ENCODE measurements at regions not wholly inside any gene's neighbourhood (a gene's known extent, or its start where the extent isn't known, plus 50 kb on each side); places are given as distances from the start of the nearest gene placed in this dataset.

GRCh38 chr4:152037435-152037834 lies 276.6 kb upstream of the GATB start:
- TF ChIP-seq ZNF585B (tag by site-specific recombination; IDR thresholded peaks at IDR 0.05), result no peak
- TF ChIP-seq HOXA7 (CRISPR knock-in tag; IDR thresholded peaks at IDR 0.05; ENCODE audit: borderline replicate concordance), result no peak
- TF ChIP-seq, protein P1, sequence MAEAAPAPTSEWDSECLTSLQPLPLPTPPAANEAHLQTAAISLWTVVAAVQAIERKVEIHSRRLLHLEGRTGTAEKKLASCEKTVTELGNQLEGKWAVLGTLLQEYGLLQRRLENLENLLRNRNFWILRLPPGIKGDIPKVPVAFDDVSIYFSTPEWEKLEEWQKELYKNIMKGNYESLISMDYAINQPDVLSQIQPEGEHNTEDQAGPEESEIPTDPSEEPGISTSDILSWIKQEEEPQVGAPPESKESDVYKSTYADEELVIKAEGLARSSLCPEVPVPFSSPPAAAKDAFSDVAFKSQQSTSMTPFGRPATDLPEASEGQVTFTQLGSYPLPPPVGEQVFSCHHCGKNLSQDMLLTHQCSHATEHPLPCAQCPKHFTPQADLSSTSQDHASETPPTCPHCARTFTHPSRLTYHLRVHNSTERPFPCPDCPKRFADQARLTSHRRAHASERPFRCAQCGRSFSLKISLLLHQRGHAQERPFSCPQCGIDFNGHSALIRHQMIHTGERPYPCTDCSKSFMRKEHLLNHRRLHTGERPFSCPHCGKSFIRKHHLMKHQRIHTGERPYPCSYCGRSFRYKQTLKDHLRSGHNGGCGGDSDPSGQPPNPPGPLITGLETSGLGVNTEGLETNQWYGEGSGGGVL (tag by site-specific recombination; IDR thresholded peaks at IDR 0.05), result no peak
- CTCF ChIA-PET, result interaction anchor here (0.6 kb wide), 1 partner anchor 10 kb away, joined by 3 read pairs; no protein-coding TSS in a partner anchor
- H3K4me3 ChIP-seq (ENCODE audit: low read depth, low read length), result no peak overlapping the region
- no peaks in the 10 kb centered on the region for H3K4me1 ChIP-seq (ENCODE audit: control insufficient read depth, insufficient read depth, low read length)
- POLR2A ChIA-PET, result no interaction called here
- no peak overlapping the region for H3K27ac ChIP-seq (ENCODE audit: extremely low read depth, low read depth, low read length)
- no peaks in the 10 kb centered on the region for H3K36me3 ChIP-seq (ENCODE audit: control insufficient read depth in 2 of 2, insufficient read depth in 1 of 2, low read length in 2 of 2)
- H3K9me3 ChIP-seq (ENCODE audit: control insufficient read depth, insufficient read depth, low read depth, low read length), result no peaks in the 10 kb centered on the region

- Histone ChIP-seq H3K4me1 (ENCODE audit: control insufficient read depth, insufficient read depth, low read length) (no peaks in the 10 kb centered on the region), H3K4me3 (ENCODE audit: low read depth, low read length) (no peak overlapping the region), H3K27ac (ENCODE audit: extremely low read depth, low read depth, low read length) (no peak overlapping the region), H3K36me3 (ENCODE audit: control insufficient read depth in 2 of 2, insufficient read depth in 1 of 2, low read length in 2 of 2) (no peaks in the 10 kb centered on the region), H3K9me3 (ENCODE audit: control insufficient read depth, insufficient read depth, low read depth, low read length) (no peaks in the 10 kb centered on the region)
- POLR2A ChIA-PET, result no interaction called here
- CTCF ChIA-PET, result no interaction called here
- TF ChIP-seq SP2 (tag by site-specific recombination; IDR thresholded peaks at IDR 0.05) (no peak), ZNF830 (tag by site-specific recombination; IDR thresholded peaks at IDR 0.05; ENCODE audit: low read depth) (no peak)
These were observed 272.8 kb upstream of the GATB start for GRCh38 chr4:152033621-152034020.

- CTCF ChIA-PET, result interaction anchor here (0.8 kb wide), 1 partner anchor 13 kb away, joined by 3 read pairs; no protein-coding TSS in a partner anchor
These were observed 271.9 kb upstream of the GATB start for GRCh38 chr4:152032722-152033131.

More at GRCh38 chr4:152032722-152033131, 271.9 kb upstream of the GATB start:
- Histone ChIP-seq H3K27ac (ENCODE audit: extremely low read depth, low read depth, low read length) (no peak overlapping the region), H3K9me3 (ENCODE audit: control insufficient read depth, insufficient read depth, low read depth, low read length) (no peaks in the 10 kb centered on the region), H3K4me3 (ENCODE audit: low read depth, low read length) (no peak overlapping the region), H3K4me1 (ENCODE audit: control insufficient read depth, insufficient read depth, low read length) (no peaks in the 10 kb centered on the region), H3K36me3 (ENCODE audit: control insufficient read depth in 2 of 2, insufficient read depth in 1 of 2, low read length in 2 of 2) (no peaks in the 10 kb centered on the region)
- TF ChIP-seq FEZF1 (tag by site-specific recombination; IDR thresholded peaks at IDR 0.05) (no peak), AEBP2 (tag by site-specific recombination; IDR thresholded peaks at IDR 0.05; ENCODE audit: borderline replicate concordance) (no peak), ZNF19 (tag by site-specific recombination; IDR thresholded peaks at IDR 0.05; ENCODE audit: low read depth) (no peak), ZNF837 (tag by site-specific recombination; IDR thresholded peaks at IDR 0.05) (no peak), REPIN1 (tag by site-specific recombination; IDR thresholded peaks at IDR 0.05; ENCODE audit: low read depth) (no peak), ZNF747 (tag by site-specific recombination; IDR thresholded peaks at IDR 0.05) (no peak), ZNF433 (tag by site-specific recombination; IDR thresholded peaks at IDR 0.05; ENCODE audit: low read depth) (no peak), MYNN (tag by site-specific recombination; IDR thresholded peaks at IDR 0.05; ENCODE audit: borderline replicate concordance) (no peak), YY2 (tag by site-specific recombination; IDR thresholded peaks at IDR 0.05) (no peak), ZNF37A (tag by site-specific recombination; IDR thresholded peaks at IDR 0.05) (no peak)
- TF ChIP-seq, protein P2, sequence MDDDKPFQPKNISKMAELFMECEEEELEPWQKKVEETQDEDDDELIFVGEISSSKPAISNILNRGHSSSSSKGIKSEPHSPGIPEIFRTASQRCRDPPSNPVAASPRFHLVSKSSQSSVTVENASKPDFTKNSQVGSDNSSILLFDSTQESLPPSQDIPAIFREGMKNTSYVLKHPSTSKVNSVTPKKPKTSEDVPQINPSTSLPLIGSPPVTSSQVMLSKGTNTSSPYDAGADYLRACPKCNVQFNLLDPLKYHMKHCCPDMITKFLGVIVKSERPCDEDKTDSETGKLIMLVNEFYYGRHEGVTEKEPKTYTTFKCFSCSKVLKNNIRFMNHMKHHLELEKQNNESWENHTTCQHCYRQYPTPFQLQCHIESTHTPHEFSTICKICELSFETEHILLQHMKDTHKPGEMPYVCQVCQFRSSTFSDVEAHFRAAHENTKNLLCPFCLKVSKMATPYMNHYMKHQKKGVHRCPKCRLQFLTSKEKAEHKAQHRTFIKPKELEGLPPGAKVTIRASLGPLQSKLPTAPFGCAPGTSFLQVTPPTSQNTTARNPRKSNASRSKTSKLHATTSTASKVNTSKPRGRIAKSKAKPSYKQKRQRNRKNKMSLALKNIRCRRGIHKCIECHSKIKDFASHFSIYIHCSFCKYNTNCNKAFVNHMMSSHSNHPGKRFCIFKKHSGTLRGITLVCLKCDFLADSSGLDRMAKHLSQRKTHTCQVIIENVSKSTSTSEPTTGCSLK (tag by site-specific recombination; IDR thresholded peaks at IDR 0.05), result no peak
- TF ChIP-seq, protein P3, sequence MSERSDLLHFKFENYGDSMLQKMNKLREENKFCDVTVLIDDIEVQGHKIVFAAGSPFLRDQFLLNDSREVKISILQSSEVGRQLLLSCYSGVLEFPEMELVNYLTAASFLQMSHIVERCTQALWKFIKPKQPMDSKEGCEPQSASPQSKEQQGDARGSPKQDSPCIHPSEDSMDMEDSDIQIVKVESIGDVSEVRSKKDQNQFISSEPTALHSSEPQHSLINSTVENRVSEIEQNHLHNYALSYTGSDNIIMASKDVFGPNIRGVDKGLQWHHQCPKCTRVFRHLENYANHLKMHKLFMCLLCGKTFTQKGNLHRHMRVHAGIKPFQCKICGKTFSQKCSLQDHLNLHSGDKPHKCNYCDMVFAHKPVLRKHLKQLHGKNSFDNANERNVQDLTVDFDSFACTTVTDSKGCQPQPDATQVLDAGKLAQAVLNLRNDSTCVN (tag by site-specific recombination; optimal IDR thresholded peaks at IDR 0.05), result no peak
- POLR2A ChIA-PET, result no interaction called here
